ENCODE measurements at regions not wholly inside any gene's neighbourhood (a gene's known extent, or its start where the extent isn't known, plus 50 kb on each side); places are given as distances from the start of the nearest gene placed in this dataset.

GRCh38 chr9:95773053-95773418 lies 102.5 kb upstream of the ERCC6L2 start:
- TF ChIP-seq, protein P1, sequence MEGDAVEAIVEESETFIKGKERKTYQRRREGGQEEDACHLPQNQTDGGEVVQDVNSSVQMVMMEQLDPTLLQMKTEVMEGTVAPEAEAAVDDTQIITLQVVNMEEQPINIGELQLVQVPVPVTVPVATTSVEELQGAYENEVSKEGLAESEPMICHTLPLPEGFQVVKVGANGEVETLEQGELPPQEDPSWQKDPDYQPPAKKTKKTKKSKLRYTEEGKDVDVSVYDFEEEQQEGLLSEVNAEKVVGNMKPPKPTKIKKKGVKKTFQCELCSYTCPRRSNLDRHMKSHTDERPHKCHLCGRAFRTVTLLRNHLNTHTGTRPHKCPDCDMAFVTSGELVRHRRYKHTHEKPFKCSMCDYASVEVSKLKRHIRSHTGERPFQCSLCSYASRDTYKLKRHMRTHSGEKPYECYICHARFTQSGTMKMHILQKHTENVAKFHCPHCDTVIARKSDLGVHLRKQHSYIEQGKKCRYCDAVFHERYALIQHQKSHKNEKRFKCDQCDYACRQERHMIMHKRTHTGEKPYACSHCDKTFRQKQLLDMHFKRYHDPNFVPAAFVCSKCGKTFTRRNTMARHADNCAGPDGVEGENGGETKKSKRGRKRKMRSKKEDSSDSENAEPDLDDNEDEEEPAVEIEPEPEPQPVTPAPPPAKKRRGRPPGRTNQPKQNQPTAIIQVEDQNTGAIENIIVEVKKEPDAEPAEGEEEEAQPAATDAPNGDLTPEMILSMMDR (IDR thresholded peaks at IDR 0.05; ENCODE audit: low read depth, low read length, missing control alignments), result no peak
- peak; percentile 89 for DNase-seq (ENCODE audit: low read depth)
- no peak overlapping the region for H3K4me3 ChIP-seq (ENCODE audit: low read depth, low read length)
- in situ Hi-C loops (cut with HindIII; ENCODE audit: low sequenced_read_pairs), result no loop called here

GRCh38 chr9:95772320-95773052 lies 103.0 kb upstream of the ERCC6L2 start:
- in situ Hi-C loops (cut with HindIII; ENCODE audit: low sequenced_read_pairs), result no loop called here
- no peak overlapping the region for H3K4me3 ChIP-seq (ENCODE audit: low read depth, low read length)
- DNase-seq (ENCODE audit: low read depth), result no peak
- TF ChIP-seq, protein P1 (IDR thresholded peaks at IDR 0.05; ENCODE audit: low read depth, low read length, missing control alignments), result no peak

GRCh38 chr9:95771556-95772246 lies 103.8 kb upstream of the ERCC6L2 start:
- H3K4me3 ChIP-seq (ENCODE audit: low read depth, low read length), result no peak overlapping the region
- in situ Hi-C loops (cut with HindIII; ENCODE audit: low sequenced_read_pairs), result no loop called here
- TF ChIP-seq, protein P1 (IDR thresholded peaks at IDR 0.05; ENCODE audit: low read depth, low read length, missing control alignments), result no peak
- peak; percentile 46 for DNase-seq (ENCODE audit: low read depth)

GRCh38 chr9:95770653-95771131 lies 104.8 kb upstream of the ERCC6L2 start:
- TF ChIP-seq, protein P1 (IDR thresholded peaks at IDR 0.05; ENCODE audit: low read depth, low read length, missing control alignments), result no peak
- in situ Hi-C loops (cut with HindIII; ENCODE audit: low sequenced_read_pairs), result no loop called here
- H3K4me3 ChIP-seq (ENCODE audit: low read depth, low read length), result no peak overlapping the region
- no peak for DNase-seq (ENCODE audit: low read depth)

GRCh38 chr9:95769909-95770433 lies 105.5 kb upstream of the ERCC6L2 start:
- in situ Hi-C loops (cut with HindIII; ENCODE audit: low sequenced_read_pairs), result no loop called here
- DNase-seq (ENCODE audit: low read depth), result no peak
- no peak overlapping the region for H3K4me3 ChIP-seq (ENCODE audit: low read depth, low read length)
- TF ChIP-seq, protein P1 (IDR thresholded peaks at IDR 0.05; ENCODE audit: low read depth, low read length, missing control alignments), result no peak

DNA sequence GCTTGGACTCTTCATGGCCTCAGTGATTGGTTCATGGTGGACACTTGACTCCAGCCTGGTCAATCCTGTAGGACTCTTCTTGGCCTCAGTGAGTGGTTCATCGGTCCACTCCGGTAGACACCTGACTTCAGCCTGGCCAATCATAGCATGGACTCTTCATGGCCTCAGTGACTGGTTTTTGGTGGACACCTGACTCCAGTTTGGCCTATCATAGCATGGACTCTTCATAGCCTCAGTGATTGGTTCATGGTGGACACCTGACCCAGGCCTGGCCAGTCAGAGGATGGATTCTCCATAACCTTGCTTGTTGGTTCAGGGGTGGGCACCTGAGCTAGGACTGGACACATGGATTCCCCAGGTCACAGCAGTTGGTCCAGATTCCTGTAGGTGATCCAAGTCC lies 106.0 kb upstream of the ERCC6L2 start:
- H3K4me3 ChIP-seq (ENCODE audit: low read depth, low read length), result no peak overlapping the region
- TF ChIP-seq, protein P1 (IDR thresholded peaks at IDR 0.05; ENCODE audit: low read depth, low read length, missing control alignments), result no peak
- DNase-seq (ENCODE audit: low read depth), result no peak
- in situ Hi-C loops (cut with HindIII; ENCODE audit: low sequenced_read_pairs), result no loop called here

Measured in astrocyte of the cerebellum (primary cell).